Endothelial cell of umbilical vein (primary cell): ENCODE measurements at regions not wholly inside any gene's neighbourhood (a gene's known extent, or its start where the extent isn't known, plus 50 kb on each side); places are given as distances from the start of the nearest gene placed in this dataset.

Experiments used
- JUN ChIP-seq: IDR thresholded peaks from 2 replicates; pipeline ENCODE4 v1.6.1; 2011; ENCODE audit warnings: borderline replicate concordance, low read depth; ENCODE audit not compliant: insufficient read length, insufficient read depth
- POLR2A ChIP-seq: IDR thresholded peaks from 2 replicates; pipeline ENCODE4 v1.6.1; 2012; ENCODE audit warnings: low read depth, mild to moderate bottlenecking, control low read depth, low read length
- POLR2AphosphoS5 ChIP-seq: IDR thresholded peaks from 2 replicates; pipeline ENCODE4 v1.6.1; 2012; ENCODE audit warnings: low read depth, mild to moderate bottlenecking, control low read depth, low read length, moderate library complexity; ENCODE audit not compliant: insufficient read depth
- TF ChIP-seq, protein P1 (sequence below): IDR thresholded peaks from 2 replicates; pipeline ENCODE4 v1.6.1; 2011; ENCODE audit not compliant: insufficient read depth, insufficient read length

DNA sequence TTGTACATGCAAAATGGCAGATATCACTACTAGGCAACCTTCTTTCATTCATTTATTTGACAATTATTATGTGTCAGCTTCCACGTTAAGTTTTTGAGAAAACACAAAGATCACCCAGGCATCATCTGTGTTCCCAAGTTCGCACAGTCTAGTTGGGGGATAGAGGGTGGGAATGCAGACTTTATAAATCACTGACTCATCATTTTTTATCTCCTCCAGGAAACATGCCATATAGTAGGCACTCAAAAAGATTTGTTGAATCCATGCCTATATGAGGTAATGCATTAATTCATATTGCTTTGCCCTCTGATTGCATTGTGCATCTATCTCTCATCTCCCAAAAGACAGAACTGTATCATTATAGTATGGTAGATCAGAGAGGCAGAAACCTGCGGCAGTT lies 196.8 kb upstream of the TOX3 start:
- TF ChIP-seq POLR2AphosphoS5, result no peak
- no peak for TF ChIP-seq JUN
- TF ChIP-seq POLR2A, result no peak
- TF ChIP-seq, protein P1, sequence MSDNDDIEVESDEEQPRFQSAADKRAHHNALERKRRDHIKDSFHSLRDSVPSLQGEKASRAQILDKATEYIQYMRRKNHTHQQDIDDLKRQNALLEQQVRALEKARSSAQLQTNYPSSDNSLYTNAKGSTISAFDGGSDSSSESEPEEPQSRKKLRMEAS, result no peak
